Naive thymus-derived CD4-positive, alpha-beta T cell (primary cell): ENCODE measurements at regions not wholly inside any gene's neighbourhood (a gene's known extent, or its start where the extent isn't known, plus 50 kb on each side); places are given as distances from the start of the nearest gene placed in this dataset.

ENCODE experiments used
- ATAC-seq: fragments of 150-1000 bp; cut with Tn5 transposase; 2 replicates; pipeline ENCODE4 v1.10.0; 2021; ENCODE audit warnings: mild to moderate bottlenecking, moderate library complexity
- CTCF ChIA-PET: fragments of 350-600 bp; sonication (Branson Sonifier 250); formaldehyde crosslinking; loops from one replicate; lab custom pipeline; 2021; ENCODE audit warnings: antibody characterized with exemption; lab: Charles Lee
- POLR2A ChIA-PET: fragments of 350-600 bp; sonication (Branson Sonifier 250); formaldehyde crosslinking; loops from one replicate; lab custom pipeline; 2021; ENCODE audit warnings: antibody characterized with exemption, inconsistent platforms; lab: Charles Lee
- DNase-seq, 9 donors: peaks; one replicate each; pipeline versions ENCODE4 v3.0.0 to v3.0.0-alpha.2; 2020 to 2022; ENCODE audit warnings: mixed read lengths in 1 of 9
- H3K27ac ChIP-seq: one replicate; pipeline ENCODE4 v1.7.0; 2013; ENCODE audit warnings: mild to moderate bottlenecking, low read depth, low read length, moderate library complexity
- H3K27me3 ChIP-seq, 2 donors: one replicate each; pipeline ENCODE4 v1.7.0; 2013; ENCODE audit warnings: low read length in 2 of 2, mild to moderate bottlenecking in 2 of 2, moderate library complexity in 2 of 2; ENCODE audit not compliant: control insufficient read depth in 2 of 2, insufficient read depth in 2 of 2
- H3K36me3 ChIP-seq, 3 experiments: 1 replicate in 2 of 3; 2 replicates in 1 of 3; pipeline ENCODE4 v1.7.0; 2013; ENCODE audit warnings: low read length in 3 of 3, mild to moderate bottlenecking in 3 of 3, moderate library complexity in 1 of 3; ENCODE audit not compliant: insufficient read depth in 3 of 3, control insufficient read depth in 2 of 3
- H3K4me1 ChIP-seq, 2 donors: one replicate each; pipeline ENCODE4 v1.7.0; 2013; ENCODE audit warnings: low read length in 2 of 2, mild to moderate bottlenecking in 2 of 2, moderate library complexity in 1 of 2; ENCODE audit not compliant: control insufficient read depth in 2 of 2, insufficient read depth in 2 of 2
- H3K4me3 ChIP-seq: 2 replicates; pipeline ENCODE4 v1.7.0; 2013; ENCODE audit warnings: mild to moderate bottlenecking, low read length
- H3K9me3 ChIP-seq, 3 experiments: 1 replicate in 2 of 3; 2 replicates in 1 of 3; pipeline ENCODE4 v1.7.0; 2013; ENCODE audit warnings: low read length in 3 of 3; ENCODE audit not compliant: control insufficient read depth in 2 of 3
- H3K27ac Mint-ChIP-seq, 9 donors: one replicate each; pipeline ENCODE4 v1.8.0; 2020 to 2022; ENCODE audit warnings: mixed read lengths in 9 of 9, mild to moderate bottlenecking in 8 of 9, moderate library complexity in 5 of 9, inconsistent platforms in 2 of 9
- H3K27me3 Mint-ChIP-seq, 5 donors: one replicate each; pipeline ENCODE4 v1.8.0; 2021 to 2022; ENCODE audit warnings: mixed read lengths in 5 of 5, mild to moderate bottlenecking in 1 of 5
- H3K36me3 Mint-ChIP-seq, 5 donors: one replicate each; pipeline ENCODE4 v1.8.0; 2020 to 2022; ENCODE audit warnings: mixed read lengths in 5 of 5, mild to moderate bottlenecking in 3 of 5, inconsistent platforms in 1 of 5
- H3K4me1 Mint-ChIP-seq, 7 donors: one replicate each; pipeline ENCODE4 v1.8.0; 2020 to 2022; ENCODE audit warnings: mixed read lengths in 7 of 7, mild to moderate bottlenecking in 3 of 7, inconsistent platforms in 1 of 7
- H3K4me3 Mint-ChIP-seq, 10 donors: one replicate each; pipeline ENCODE4 v1.8.0; 2020 to 2022; ENCODE audit warnings: mild to moderate bottlenecking in 10 of 10, mixed read lengths in 10 of 10, moderate library complexity in 6 of 10, inconsistent platforms in 2 of 10
- H3K9me3 Mint-ChIP-seq, 11 donors: one replicate each; pipeline ENCODE4 v1.8.0; 2020 to 2022; ENCODE audit warnings: mixed read lengths in 11 of 11, mild to moderate bottlenecking in 4 of 11, inconsistent platforms in 1 of 11, moderate library complexity in 1 of 11
- intact Hi-C, 2 donors: fragments of 100-400 bp; cut with micrococcal nuclease; formaldehyde crosslinking; loops; one replicate each; pipeline ENCODE4 v1.15.1; 2023

- Histone ChIP-seq H3K9me3 (peaks cover 0 to 15% (median 0%) of the 10 kb centered on the region in 3 experiments), H3K36me3 (no peaks in the 10 kb centered on the region), H3K27me3 (no peaks in the 10 kb centered on the region), H3K4me3 (no peak overlapping the region), H3K27ac (no peak overlapping the region), H3K4me1 (no peaks in the 10 kb centered on the region)
- CTCF ChIA-PET: no interaction called here
- Mint-ChIP-seq H3K9me3 (peaks cover 10 to 37% (median 25%) of the 10 kb centered on the region in 11 donors), H3K4me1 (peaks cover 0 to 4% (median 0%) of the 10 kb centered on the region in 7 donors), H3K36me3 (peaks cover 0 to 15% (median 4%) of the 10 kb centered on the region in 5 donors), H3K27me3 (peaks cover 23 to 56% (median 41%) of the 10 kb centered on the region in 5 donors), H3K27ac (no peak overlapping the region), H3K4me3 (no peak overlapping the region)
- intact Hi-C loops: no loop called here
- ATAC-seq: no peak
- no peak for DNase-seq
- POLR2A ChIA-PET: no interaction called here
Measured at GRCh38 chr6:3601570-3601969, 144.7 kb upstream of the SLC22A23 start.

- H3K9me3 Mint-ChIP-seq: peaks cover 6 to 25% (median 21%) of the 10 kb centered on the region in 11 donors
- Histone ChIP-seq H3K4me1 (no peaks in the 10 kb centered on the region), H3K9me3 (peaks cover 0 to 10% (median 0%) of the 10 kb centered on the region in 3 experiments), H3K36me3 (no peaks in the 10 kb centered on the region), H3K27ac (no peak overlapping the region), H3K4me3 (no peak overlapping the region), H3K27me3 (no peaks in the 10 kb centered on the region)
- peaks cover 23 to 37% (median 34%) of the 10 kb centered on the region in 5 donors for H3K27me3 Mint-ChIP-seq
- intact Hi-C loops: no loop called here
- no peak overlapping the region for H3K27ac Mint-ChIP-seq
- no peak for ATAC-seq
- H3K4me3 Mint-ChIP-seq: no peak overlapping the region
- ChIA-PET CTCF (no interaction called here), POLR2A (no interaction called here)
- H3K4me1 Mint-ChIP-seq: no peaks in the 10 kb centered on the region
- peaks cover 0 to 15% (median 4%) of the 10 kb centered on the region in 5 donors for H3K36me3 Mint-ChIP-seq
- no peak for DNase-seq
Measured at GRCh38 chr6:3597500-3598064, 140.7 kb upstream of the SLC22A23 start.

- Histone ChIP-seq H3K4me1 (no peaks in the 10 kb centered on the region), H3K9me3 (peaks cover 0 to 5% (median 0%) of the 10 kb centered on the region in 3 experiments), H3K27ac (no peak overlapping the region), H3K4me3 (no peak overlapping the region), H3K27me3 (no peaks in the 10 kb centered on the region), H3K36me3 (no peaks in the 10 kb centered on the region)
- H3K27me3 Mint-ChIP-seq: peaks cover 20 to 34% (median 27%) of the 10 kb centered on the region in 5 donors
- H3K36me3 Mint-ChIP-seq: peaks cover 0 to 12% (median 0%) of the 10 kb centered on the region in 5 donors
- H3K27ac Mint-ChIP-seq: no peak overlapping the region
- H3K4me1 Mint-ChIP-seq: no peaks in the 10 kb centered on the region
- intact Hi-C loops: no loop called here
- H3K4me3 Mint-ChIP-seq: no peak overlapping the region
- peaks cover 0 to 17% (median 14%) of the 10 kb centered on the region in 11 donors for H3K9me3 Mint-ChIP-seq
- ChIA-PET POLR2A (no interaction called here), CTCF (no interaction called here)
- no peak for ATAC-seq
- DNase-seq: no peak
Measured at GRCh38 chr6:3596766-3597165, 139.9 kb upstream of the SLC22A23 start.

- no peaks in the 10 kb centered on the region for H3K4me1 Mint-ChIP-seq
- DNase-seq (no peak), ATAC-seq (no peak)
- Histone ChIP-seq H3K4me1 (no peaks in the 10 kb centered on the region), H3K36me3 (no peaks in the 10 kb centered on the region), H3K27me3 (no peaks in the 10 kb centered on the region), H3K27ac (no peak overlapping the region), H3K4me3 (no peak overlapping the region), H3K9me3 (no peaks in the 10 kb centered on the region)
- H3K27ac Mint-ChIP-seq: no peak overlapping the region
- H3K27me3 Mint-ChIP-seq: peaks cover 7 to 23% (median 12%) of the 10 kb centered on the region in 5 donors
- ChIA-PET CTCF (no interaction called here), POLR2A (no interaction called here)
- H3K9me3 Mint-ChIP-seq: peaks cover 0 to 4% (median 0%) of the 10 kb centered on the region in 11 donors
- no peak overlapping the region for H3K4me3 Mint-ChIP-seq
- intact Hi-C loops: no loop called here
- H3K36me3 Mint-ChIP-seq: no peaks in the 10 kb centered on the region
Measured at GRCh38 chr6:3594201-3594600, 137.4 kb upstream of the SLC22A23 start.

- no peaks in the 10 kb centered on the region for H3K9me3 ChIP-seq
- no peak overlapping the region for H3K27ac ChIP-seq
- POLR2A ChIA-PET: no interaction called here
- DNase-seq (no peak), ATAC-seq (no peak)
- H3K4me1 ChIP-seq: no peaks in the 10 kb centered on the region
- no peak overlapping the region for H3K27ac Mint-ChIP-seq
- H3K9me3 Mint-ChIP-seq: peaks cover 0 to 4% (median 0%) of the 10 kb centered on the region in 11 donors
- no peak overlapping the region for H3K4me3 ChIP-seq
- CTCF ChIA-PET: no interaction called here
- no peak overlapping the region for H3K4me3 Mint-ChIP-seq
- intact Hi-C loops: no loop called here
- no peaks in the 10 kb centered on the region for H3K4me1 Mint-ChIP-seq
- H3K36me3 ChIP-seq: no peaks in the 10 kb centered on the region
- H3K27me3 ChIP-seq: no peaks in the 10 kb centered on the region
- H3K36me3 Mint-ChIP-seq: no peaks in the 10 kb centered on the region
- H3K27me3 Mint-ChIP-seq: peaks cover 7 to 20% (median 11%) of the 10 kb centered on the region in 5 donors
Measured at GRCh38 chr6:3593161-3593560, 136.3 kb upstream of the SLC22A23 start.

- Mint-ChIP-seq H3K36me3 (no peaks in the 10 kb centered on the region), H3K4me1 (no peaks in the 10 kb centered on the region), H3K27ac (no peak overlapping the region), H3K9me3 (peaks cover 0 to 6% (median under 1%) of the 10 kb centered on the region in 11 donors), H3K27me3 (peaks cover 6 to 16% (median 11%) of the 10 kb centered on the region in 5 donors), H3K4me3 (no peak overlapping the region)
- intact Hi-C loops: no loop called here
- H3K9me3 ChIP-seq: no peaks in the 10 kb centered on the region
- peak; percentile 74 for ATAC-seq
- ChIA-PET POLR2A (no interaction called here), CTCF (no interaction called here)
- DNase-seq: no peak
- H3K4me1 ChIP-seq: no peaks in the 10 kb centered on the region
- H3K27ac ChIP-seq: no peak overlapping the region
- H3K36me3 ChIP-seq: no peaks in the 10 kb centered on the region
- H3K4me3 ChIP-seq: no peak overlapping the region
- H3K27me3 ChIP-seq: no peaks in the 10 kb centered on the region
Measured at GRCh38 chr6:3592371-3592941, 135.6 kb upstream of the SLC22A23 start.

GRCh38 chr6:3591970-3592369, 135.1 kb upstream of the SLC22A23 start:
- Histone ChIP-seq H3K9me3 (no peaks in the 10 kb centered on the region), H3K27me3 (no peaks in the 10 kb centered on the region), H3K4me3 (no peak overlapping the region), H3K36me3 (no peaks in the 10 kb centered on the region), H3K4me1 (no peaks in the 10 kb centered on the region), H3K27ac (no peak overlapping the region)
- DNase-seq (no peak), ATAC-seq (no peak)
- ChIA-PET POLR2A (no interaction called here), CTCF (no interaction called here)
- H3K36me3 Mint-ChIP-seq: peaks cover 0 to 4% (median 0%) of the 10 kb centered on the region in 5 donors
- no peak overlapping the region for H3K4me3 Mint-ChIP-seq
- peaks cover 0 to 11% (median 3%) of the 10 kb centered on the region in 11 donors for H3K9me3 Mint-ChIP-seq
- intact Hi-C loops: no loop called here
- no peaks in the 10 kb centered on the region for H3K4me1 Mint-ChIP-seq
- H3K27me3 Mint-ChIP-seq: peaks cover 7 to 15% (median 13%) of the 10 kb centered on the region in 5 donors
- H3K27ac Mint-ChIP-seq: no peak overlapping the region
